A549 (cell line): ENCODE measurements at regions not wholly inside any gene's neighbourhood (a gene's known extent, or its start where the extent isn't known, plus 50 kb on each side); places are given as distances from the start of the nearest gene placed in this dataset.

ENCODE experiments used
- BHLHE40 ChIP-seq: IDR thresholded peaks from 2 replicates; pipeline ENCODE4 v1.6.1; 2012; ENCODE audit warnings: low read depth, low read length, inconsistent platforms
- CBX2 ChIP-seq: fragments of 200-600 bp; sonication (generic); IDR thresholded peaks from 2 replicates; pipeline ENCODE4 v1.6.1; 2016; ENCODE audit warnings: low read depth, mild to moderate bottlenecking, borderline replicate concordance
- CBX8 ChIP-seq: fragments of 200-600 bp; sonication (generic); IDR thresholded peaks from 2 replicates; pipeline ENCODE4 v1.6.1; 2016
- CHD2 ChIP-seq: fragments of 150-350 bp; IDR thresholded peaks from 2 replicates; pipeline ENCODE4 v1.6.1; 2014; ENCODE audit warnings: low read length; ENCODE audit not compliant: partially characterized antibody
- EP300 ChIP-seq, 2 experiments: fragments of >200 bp; sonication (Bioruptor Twin); formaldehyde crosslinking; IDR thresholded peaks; 2 replicates in 1 of 2; 3 replicates in 1 of 2; pipeline ENCODE4 v1.6.1; 2016 to 2017
- ESRRA ChIP-seq: fragments of 150-350 bp; IDR thresholded peaks from 2 replicates; pipeline ENCODE4 v1.6.1; 2014; ENCODE audit warnings: mild to moderate bottlenecking, low read length, borderline replicate concordance
- FOXS1 ChIP-seq: fragments of 250-450 bp; sonication (Bioruptor Pico); IDR thresholded peaks from 2 replicates; pipeline ENCODE4 v1.5.0; 2020; ENCODE audit warnings: mild to moderate bottlenecking, moderate library complexity
- GATA3 ChIP-seq: IDR thresholded peaks from 2 replicates; pipeline ENCODE4 v1.6.1; 2012; ENCODE audit warnings: borderline replicate concordance
- HES2 ChIP-seq: fragments of >200 bp; sonication (Bioruptor Twin); formaldehyde crosslinking; IDR thresholded peaks from 2 replicates; pipeline ENCODE4 v1.6.1; 2016
- HEYL ChIP-seq: fragments of 250-450 bp; sonication (Bioruptor Pico); IDR thresholded peaks from 2 replicates; pipeline ENCODE4 v1.8.0; 2021; ENCODE audit warnings: mild to moderate bottlenecking, moderate library complexity
- HOXA7 ChIP-seq: fragments of 250-450 bp; sonication (Bioruptor Pico); IDR thresholded peaks from 2 replicates; pipeline ENCODE4 v1.5.0; 2020; ENCODE audit warnings: mild to moderate bottlenecking, moderate library complexity
- HOXB5 ChIP-seq: fragments of 250-450 bp; sonication (Bioruptor Pico); IDR thresholded peaks from 2 replicates; pipeline ENCODE4 v1.5.0; 2020; ENCODE audit warnings: mild to moderate bottlenecking, moderate library complexity
- MAX ChIP-seq: IDR thresholded peaks from 2 replicates; pipeline ENCODE4 v1.6.1; 2012
- MYC ChIP-seq: IDR thresholded peaks from 2 replicates; pipeline ENCODE4 v1.6.1; 2012; ENCODE audit warnings: mild to moderate bottlenecking, inconsistent platforms, low read length, improper control_type of control experiment, borderline replicate concordance
- NR3C1 ChIP-seq: fragments of >200 bp; sonication (Bioruptor Twin); formaldehyde crosslinking; IDR thresholded peaks from 3 replicates; pipeline ENCODE4 v1.6.1; 2017
- PHF8 ChIP-seq: fragments of 200-600 bp; sonication (generic); IDR thresholded peaks from 2 replicates; pipeline ENCODE4 v1.6.1; 2016; ENCODE audit warnings: low read depth, mild to moderate bottlenecking, antibody characterized with exemption, moderate library complexity, borderline replicate concordance
- RAD21 ChIP-seq, 2 experiments: fragments of >200 bp in 1 of 2; sonication (Bioruptor Twin) in 1 of 2; formaldehyde crosslinking in 1 of 2; IDR thresholded peaks in 1 of 2; conservative IDR thresholded peaks in 1 of 2; 2 replicates in 1 of 2; 3 replicates in 1 of 2; pipeline ENCODE4 v1.6.1; 2012 to 2018; ENCODE audit warnings: inconsistent platforms in 1 of 2
- RCOR1 ChIP-seq: fragments of 150-350 bp; IDR thresholded peaks from 2 replicates; pipeline ENCODE4 v1.6.1; 2014; ENCODE audit warnings: antibody characterized with exemption, low read length, low read depth
- RFX5 ChIP-seq: fragments of 450-650 bp; IDR thresholded peaks from 2 replicates; pipeline ENCODE4 v1.7.1; 2014; ENCODE audit warnings: antibody characterized with exemption, mild to moderate bottlenecking, moderate library complexity
- SMC3 ChIP-seq: fragments of >200 bp; sonication (Bioruptor Twin); formaldehyde crosslinking; IDR thresholded peaks from 3 replicates; pipeline ENCODE4 v1.6.1; 2018; ENCODE audit warnings: inconsistent platforms
- SREBF2 ChIP-seq: fragments of 450-650 bp; IDR thresholded peaks from 2 replicates; pipeline ENCODE4 v1.6.1; 2014; ENCODE audit warnings: mild to moderate bottlenecking, moderate library complexity
- TP53 ChIP-seq: fragments of 250-450 bp; sonication (Bioruptor Pico); IDR thresholded peaks from 2 replicates; pipeline ENCODE4 v1.5.0; 2021; ENCODE audit warnings: mild to moderate bottlenecking, moderate library complexity
- ZSCAN20 ChIP-seq: fragments of 250-450 bp; sonication (Bioruptor Pico); IDR thresholded peaks from 2 replicates; pipeline ENCODE4 v1.8.0; 2022; ENCODE audit warnings: mild to moderate bottlenecking, moderate library complexity
- TF ChIP-seq, protein P1 (sequence below): fragments of >200 bp; sonication (Bioruptor Twin); formaldehyde crosslinking; IDR thresholded peaks from 3 replicates; pipeline ENCODE4 v1.5.1; 2016
- TF ChIP-seq, protein P2 (sequence below): fragments of 250-450 bp; sonication (Bioruptor Pico); IDR thresholded peaks from 2 replicates; pipeline ENCODE4 v1.5.0; 2021; ENCODE audit warnings: mild to moderate bottlenecking, moderate library complexity, borderline replicate concordance
- TF ChIP-seq, protein P3 (sequence below): fragments of 200-600 bp; sonication (generic); IDR thresholded peaks from 2 replicates; pipeline ENCODE4 v1.6.1; 2016; ENCODE audit warnings: antibody characterized with exemption, mild to moderate bottlenecking, moderate library complexity
- TF ChIP-seq, protein P4 (sequence below): fragments of >200 bp; sonication (Bioruptor Twin); formaldehyde crosslinking; IDR thresholded peaks from 3 replicates; pipeline ENCODE4 v1.6.1; 2016
- TF ChIP-seq, protein P5 (sequence below): fragments of 150-350 bp; IDR thresholded peaks from 2 replicates; pipeline ENCODE4 v1.6.1; 2014; ENCODE audit warnings: low read depth, mild to moderate bottlenecking, low read length
- TF ChIP-seq, protein P6 (sequence below): fragments of 250-450 bp; sonication (Bioruptor Pico); IDR thresholded peaks from 2 replicates; pipeline ENCODE4 v1.5.0; 2020; ENCODE audit warnings: low read depth, mild to moderate bottlenecking, moderate library complexity
- TF ChIP-seq, protein P7 (sequence below): fragments of 450-650 bp; IDR thresholded peaks from 2 replicates; pipeline ENCODE4 v1.6.1; 2014; ENCODE audit warnings: antibody characterized with exemption

- TF ChIP-seq CHD2 (no peak), RCOR1 (no peak), HES2 (peak; percentile 43; the same call in 1 of the 2 replicates), MAX (peak; percentile 48), GATA3 (peak; percentile 68), HOXB5 (CRISPR knock-in tag) (no peak; the same call in 1 of the 2 replicates), CBX8 (no peak), ESRRA (no peak), RAD21 (conservative IDR thresholded peaks at IDR 0.05 in 1 of 2, IDR thresholded peaks at IDR 0.05 in 1 of 2) (no peak), TP53 (CRISPR knock-in tag) (no peak), SREBF2 (no peak), MYC (peak; percentile 84), FOXS1 (no peak), PHF8 (no peak), NR3C1 (no peak), HOXA7 (CRISPR knock-in tag) (no peak), BHLHE40 (no peak), RFX5 (no peak), SMC3 (no peak), CBX2 (no peak), EP300 (IDR thresholded peaks at IDR 0.05) (peak; percentile 66 to 70; a peak in 3 of 5 replicates), ZSCAN20 (CRISPR knock-in tag) (no peak), HEYL (CRISPR knock-in tag) (no peak)
- TF ChIP-seq, protein P1, sequence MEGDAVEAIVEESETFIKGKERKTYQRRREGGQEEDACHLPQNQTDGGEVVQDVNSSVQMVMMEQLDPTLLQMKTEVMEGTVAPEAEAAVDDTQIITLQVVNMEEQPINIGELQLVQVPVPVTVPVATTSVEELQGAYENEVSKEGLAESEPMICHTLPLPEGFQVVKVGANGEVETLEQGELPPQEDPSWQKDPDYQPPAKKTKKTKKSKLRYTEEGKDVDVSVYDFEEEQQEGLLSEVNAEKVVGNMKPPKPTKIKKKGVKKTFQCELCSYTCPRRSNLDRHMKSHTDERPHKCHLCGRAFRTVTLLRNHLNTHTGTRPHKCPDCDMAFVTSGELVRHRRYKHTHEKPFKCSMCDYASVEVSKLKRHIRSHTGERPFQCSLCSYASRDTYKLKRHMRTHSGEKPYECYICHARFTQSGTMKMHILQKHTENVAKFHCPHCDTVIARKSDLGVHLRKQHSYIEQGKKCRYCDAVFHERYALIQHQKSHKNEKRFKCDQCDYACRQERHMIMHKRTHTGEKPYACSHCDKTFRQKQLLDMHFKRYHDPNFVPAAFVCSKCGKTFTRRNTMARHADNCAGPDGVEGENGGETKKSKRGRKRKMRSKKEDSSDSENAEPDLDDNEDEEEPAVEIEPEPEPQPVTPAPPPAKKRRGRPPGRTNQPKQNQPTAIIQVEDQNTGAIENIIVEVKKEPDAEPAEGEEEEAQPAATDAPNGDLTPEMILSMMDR, result no peak
- TF ChIP-seq, protein P2, sequence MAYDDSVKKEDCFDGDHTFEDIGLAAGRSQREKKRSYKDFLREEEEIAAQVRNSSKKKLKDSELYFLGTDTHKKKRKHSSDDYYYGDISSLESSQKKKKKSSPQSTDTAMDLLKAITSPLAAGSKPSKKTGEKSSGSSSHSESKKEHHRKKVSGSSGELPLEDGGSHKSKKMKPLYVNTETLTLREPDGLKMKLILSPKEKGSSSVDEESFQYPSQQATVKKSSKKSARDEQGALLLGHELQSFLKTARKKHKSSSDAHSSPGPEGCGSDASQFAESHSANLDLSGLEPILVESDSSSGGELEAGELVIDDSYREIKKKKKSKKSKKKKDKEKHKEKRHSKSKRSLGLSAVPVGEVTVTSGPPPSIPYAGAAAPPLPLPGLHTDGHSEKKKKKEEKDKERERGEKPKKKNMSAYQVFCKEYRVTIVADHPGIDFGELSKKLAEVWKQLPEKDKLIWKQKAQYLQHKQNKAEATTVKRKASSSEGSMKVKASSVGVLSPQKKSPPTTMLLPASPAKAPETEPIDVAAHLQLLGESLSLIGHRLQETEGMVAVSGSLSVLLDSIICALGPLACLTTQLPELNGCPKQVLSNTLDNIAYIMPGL, result no peak
- TF ChIP-seq, protein P3, sequence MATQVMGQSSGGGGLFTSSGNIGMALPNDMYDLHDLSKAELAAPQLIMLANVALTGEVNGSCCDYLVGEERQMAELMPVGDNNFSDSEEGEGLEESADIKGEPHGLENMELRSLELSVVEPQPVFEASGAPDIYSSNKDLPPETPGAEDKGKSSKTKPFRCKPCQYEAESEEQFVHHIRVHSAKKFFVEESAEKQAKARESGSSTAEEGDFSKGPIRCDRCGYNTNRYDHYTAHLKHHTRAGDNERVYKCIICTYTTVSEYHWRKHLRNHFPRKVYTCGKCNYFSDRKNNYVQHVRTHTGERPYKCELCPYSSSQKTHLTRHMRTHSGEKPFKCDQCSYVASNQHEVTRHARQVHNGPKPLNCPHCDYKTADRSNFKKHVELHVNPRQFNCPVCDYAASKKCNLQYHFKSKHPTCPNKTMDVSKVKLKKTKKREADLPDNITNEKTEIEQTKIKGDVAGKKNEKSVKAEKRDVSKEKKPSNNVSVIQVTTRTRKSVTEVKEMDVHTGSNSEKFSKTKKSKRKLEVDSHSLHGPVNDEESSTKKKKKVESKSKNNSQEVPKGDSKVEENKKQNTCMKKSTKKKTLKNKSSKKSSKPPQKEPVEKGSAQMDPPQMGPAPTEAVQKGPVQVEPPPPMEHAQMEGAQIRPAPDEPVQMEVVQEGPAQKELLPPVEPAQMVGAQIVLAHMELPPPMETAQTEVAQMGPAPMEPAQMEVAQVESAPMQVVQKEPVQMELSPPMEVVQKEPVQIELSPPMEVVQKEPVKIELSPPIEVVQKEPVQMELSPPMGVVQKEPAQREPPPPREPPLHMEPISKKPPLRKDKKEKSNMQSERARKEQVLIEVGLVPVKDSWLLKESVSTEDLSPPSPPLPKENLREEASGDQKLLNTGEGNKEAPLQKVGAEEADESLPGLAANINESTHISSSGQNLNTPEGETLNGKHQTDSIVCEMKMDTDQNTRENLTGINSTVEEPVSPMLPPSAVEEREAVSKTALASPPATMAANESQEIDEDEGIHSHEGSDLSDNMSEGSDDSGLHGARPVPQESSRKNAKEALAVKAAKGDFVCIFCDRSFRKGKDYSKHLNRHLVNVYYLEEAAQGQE, result no peak
- TF ChIP-seq, protein P4, sequence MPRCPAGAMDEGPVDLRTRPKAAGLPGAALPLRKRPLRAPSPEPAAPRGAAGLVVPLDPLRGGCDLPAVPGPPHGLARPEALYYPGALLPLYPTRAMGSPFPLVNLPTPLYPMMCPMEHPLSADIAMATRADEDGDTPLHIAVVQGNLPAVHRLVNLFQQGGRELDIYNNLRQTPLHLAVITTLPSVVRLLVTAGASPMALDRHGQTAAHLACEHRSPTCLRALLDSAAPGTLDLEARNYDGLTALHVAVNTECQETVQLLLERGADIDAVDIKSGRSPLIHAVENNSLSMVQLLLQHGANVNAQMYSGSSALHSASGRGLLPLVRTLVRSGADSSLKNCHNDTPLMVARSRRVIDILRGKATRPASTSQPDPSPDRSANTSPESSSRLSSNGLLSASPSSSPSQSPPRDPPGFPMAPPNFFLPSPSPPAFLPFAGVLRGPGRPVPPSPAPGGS, result 0 out of 3 replicates have a peak, but pooled peaks have one; percentile 32
- TF ChIP-seq, protein P5, sequence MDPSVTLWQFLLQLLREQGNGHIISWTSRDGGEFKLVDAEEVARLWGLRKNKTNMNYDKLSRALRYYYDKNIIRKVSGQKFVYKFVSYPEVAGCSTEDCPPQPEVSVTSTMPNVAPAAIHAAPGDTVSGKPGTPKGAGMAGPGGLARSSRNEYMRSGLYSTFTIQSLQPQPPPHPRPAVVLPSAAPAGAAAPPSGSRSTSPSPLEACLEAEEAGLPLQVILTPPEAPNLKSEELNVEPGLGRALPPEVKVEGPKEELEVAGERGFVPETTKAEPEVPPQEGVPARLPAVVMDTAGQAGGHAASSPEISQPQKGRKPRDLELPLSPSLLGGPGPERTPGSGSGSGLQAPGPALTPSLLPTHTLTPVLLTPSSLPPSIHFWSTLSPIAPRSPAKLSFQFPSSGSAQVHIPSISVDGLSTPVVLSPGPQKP, result no peak
- TF ChIP-seq, protein P6, sequence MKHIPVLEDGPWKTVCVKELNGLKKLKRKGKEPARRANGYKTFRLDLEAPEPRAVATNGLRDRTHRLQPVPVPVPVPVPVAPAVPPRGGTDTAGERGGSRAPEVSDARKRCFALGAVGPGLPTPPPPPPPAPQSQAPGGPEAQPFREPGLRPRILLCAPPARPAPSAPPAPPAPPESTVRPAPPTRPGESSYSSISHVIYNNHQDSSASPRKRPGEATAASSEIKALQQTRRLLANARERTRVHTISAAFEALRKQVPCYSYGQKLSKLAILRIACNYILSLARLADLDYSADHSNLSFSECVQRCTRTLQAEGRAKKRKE (CRISPR knock-in tag), result no peak
- TF ChIP-seq, protein P7, sequence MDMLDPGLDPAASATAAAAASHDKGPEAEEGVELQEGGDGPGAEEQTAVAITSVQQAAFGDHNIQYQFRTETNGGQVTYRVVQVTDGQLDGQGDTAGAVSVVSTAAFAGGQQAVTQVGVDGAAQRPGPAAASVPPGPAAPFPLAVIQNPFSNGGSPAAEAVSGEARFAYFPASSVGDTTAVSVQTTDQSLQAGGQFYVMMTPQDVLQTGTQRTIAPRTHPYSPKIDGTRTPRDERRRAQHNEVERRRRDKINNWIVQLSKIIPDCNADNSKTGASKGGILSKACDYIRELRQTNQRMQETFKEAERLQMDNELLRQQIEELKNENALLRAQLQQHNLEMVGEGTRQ, result no peak
These were observed 81.7 kb upstream of the CPEB4 start (continued) for GRCh38 chr5:173806270-173807035.
